GM23338 (cell line): ENCODE measurements at regions not wholly inside any gene's neighbourhood (a gene's known extent, or its start where the extent isn't known, plus 50 kb on each side); places are given as distances from the start of the nearest gene placed in this dataset.

Source experiments
- ATAC-seq: fragments of 200-7000 bp; cut with Tn5 transposase; 3 replicates; pipeline ENCODE4 v1.9.1; 2020
- DNase-seq: peaks from one replicate; pipeline ENCODE4 v3.0.0-alpha.2; 2015; ENCODE audit warnings: low spot score
- H2AFZ ChIP-seq: fragments of 200-600 bp; sonication (generic); 2 replicates; pipeline ENCODE4 v1.8.0; 2016; ENCODE audit warnings: antibody characterized with exemption, mild to moderate bottlenecking, moderate library complexity
- H3F3A ChIP-seq: fragments of 200-600 bp; sonication (generic); replicated peaks from 2 replicates; pipeline ENCODE4 v1.8.0; 2017; ENCODE audit warnings: antibody characterized with exemption, mixed run types, low read depth
- H3K27ac ChIP-seq: fragments of 200-600 bp; sonication (generic); 2 replicates; pipeline ENCODE4 v1.6.1; 2016; ENCODE audit warnings: low read depth
- H3K27me3 ChIP-seq: fragments of 200-600 bp; sonication (generic); 2 replicates; pipeline ENCODE4 v1.8.0; 2016; ENCODE audit warnings: mild to moderate bottlenecking, mixed run types, moderate library complexity; ENCODE audit not compliant: insufficient read depth
- H3K36me3 ChIP-seq: fragments of 200-600 bp; sonication (generic); 2 replicates; pipeline ENCODE4 v1.8.0; 2016; ENCODE audit warnings: mild to moderate bottlenecking; ENCODE audit not compliant: insufficient read depth
- H3K4me1 ChIP-seq: fragments of 200-600 bp; sonication (generic); 2 replicates; pipeline ENCODE4 v1.8.0; 2016; ENCODE audit warnings: mild to moderate bottlenecking, moderate library complexity; ENCODE audit not compliant: insufficient read depth
- H3K4me2 ChIP-seq: fragments of 200-600 bp; sonication (generic); 2 replicates; pipeline ENCODE4 v1.7.1; 2017; ENCODE audit warnings: mixed run types
- H3K4me3 ChIP-seq: fragments of 200-600 bp; sonication (generic); 2 replicates; pipeline ENCODE4 v1.6.1; 2016; ENCODE audit warnings: mixed run types
- H3K79me2 ChIP-seq: fragments of 200-600 bp; sonication (generic); replicated peaks from 2 replicates; pipeline ENCODE4 v1.8.0; 2017; ENCODE audit warnings: mild to moderate bottlenecking; ENCODE audit not compliant: insufficient read depth
- H3K9me2 ChIP-seq: fragments of 200-600 bp; sonication (generic); 2 replicates; pipeline ENCODE4 v1.8.0; 2017; ENCODE audit not compliant: insufficient read depth
- H4K20me1 ChIP-seq: fragments of 200-600 bp; sonication (generic); replicated peaks from 2 replicates; pipeline ENCODE4 v1.8.0; 2017; ENCODE audit warnings: mild to moderate bottlenecking; ENCODE audit not compliant: insufficient read depth
- H3K27ac Mint-ChIP-seq: 2 replicates; pipeline ENCODE4 v1.8.0; 2020; ENCODE audit warnings: inconsistent platforms, mild to moderate bottlenecking, moderate library complexity, mixed read lengths
- H3K27me3 Mint-ChIP-seq: 3 replicates; pipeline ENCODE4 v1.8.0; 2022; ENCODE audit warnings: low read depth, mild to moderate bottlenecking, moderate library complexity, mixed read lengths, inconsistent platforms; ENCODE audit not compliant: insufficient read depth, poor library complexity
- H3K36me3 Mint-ChIP-seq: 3 replicates; pipeline ENCODE4 v1.8.0; 2021; ENCODE audit warnings: low read depth, mild to moderate bottlenecking, inconsistent platforms, moderate library complexity, mixed read lengths
- H3K4me1 Mint-ChIP-seq: 3 replicates; pipeline ENCODE4 v1.8.0; 2020; ENCODE audit warnings: mild to moderate bottlenecking, inconsistent platforms, mixed read lengths
- H3K4me3 Mint-ChIP-seq: 3 replicates; pipeline ENCODE4 v1.8.0; 2021; ENCODE audit warnings: moderate library complexity, mild to moderate bottlenecking, inconsistent platforms, mixed read lengths
- H3K9me3 Mint-ChIP-seq: 3 replicates; pipeline ENCODE4 v1.8.0; 2020; ENCODE audit warnings: moderate library complexity, mild to moderate bottlenecking, inconsistent platforms, mixed read lengths
- CTCF ChIP-seq, 2 experiments: fragments of 200-600 bp in 1 of 2; sonication (generic) in 1 of 2; conservative IDR thresholded peaks; 2 replicates each; pipeline versions ENCODE4 v1.5.1 to v1.6.1; 2016 to 2017; ENCODE audit warnings: antibody characterized with exemption in 2 of 2, low read depth in 2 of 2, mild to moderate bottlenecking in 2 of 2, moderate library complexity in 1 of 2
- EZH2phosphoT487 ChIP-seq: fragments of 200-600 bp; sonication (generic); IDR thresholded peaks from one replicate; pipeline ENCODE4 v1.8.1; 2018; ENCODE audit warnings: antibody characterized with exemption; ENCODE audit not compliant: unreplicated experiment
- POLR2AphosphoS5 ChIP-seq: IDR thresholded peaks from 2 replicates; pipeline ENCODE4 v1.6.1; 2016; ENCODE audit warnings: antibody characterized with exemption, low read depth
- STAT1 ChIP-seq: IDR thresholded peaks from one replicate; pipeline ENCODE4 v1.6.1; 2016; ENCODE audit warnings: antibody characterized with exemption; ENCODE audit not compliant: unreplicated experiment
- ZNF114 ChIP-seq: fragments of 250-450 bp; sonication (Bioruptor Pico); IDR thresholded peaks from 2 replicates; pipeline ENCODE4 v1.5.0; 2020; ENCODE audit warnings: mild to moderate bottlenecking, moderate library complexity
- TF ChIP-seq, protein P1 (sequence below): IDR thresholded peaks from one replicate; pipeline ENCODE4 v1.6.1; 2018; ENCODE audit warnings: antibody characterized with exemption; ENCODE audit not compliant: unreplicated experiment
- TF ChIP-seq, protein P2 (sequence below): fragments of 250-450 bp; sonication (Bioruptor Pico); IDR thresholded peaks from 2 replicates; pipeline ENCODE4 v1.5.0; 2020; ENCODE audit warnings: mild to moderate bottlenecking, moderate library complexity

DNA sequence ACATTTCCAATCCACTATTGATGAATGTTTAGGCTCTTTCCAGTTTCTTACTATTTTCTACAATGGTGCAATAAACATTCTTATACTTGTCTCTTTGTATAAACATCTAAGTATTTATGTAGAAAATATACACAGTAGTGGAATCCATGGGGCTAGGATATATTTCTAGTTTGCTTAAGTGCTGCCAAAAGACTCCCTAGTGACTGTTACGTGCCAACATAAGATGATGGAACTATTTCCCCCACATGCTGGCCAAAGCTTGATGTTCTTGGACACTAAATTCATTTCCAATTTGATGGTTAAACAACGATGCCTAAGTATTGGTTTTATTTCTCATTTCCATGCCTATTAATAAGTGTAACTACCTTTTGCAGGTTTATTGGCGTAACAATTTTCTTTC lies 378.4 kb upstream of the HNRNPA3 start (continued):
- TF ChIP-seq, protein P1, sequence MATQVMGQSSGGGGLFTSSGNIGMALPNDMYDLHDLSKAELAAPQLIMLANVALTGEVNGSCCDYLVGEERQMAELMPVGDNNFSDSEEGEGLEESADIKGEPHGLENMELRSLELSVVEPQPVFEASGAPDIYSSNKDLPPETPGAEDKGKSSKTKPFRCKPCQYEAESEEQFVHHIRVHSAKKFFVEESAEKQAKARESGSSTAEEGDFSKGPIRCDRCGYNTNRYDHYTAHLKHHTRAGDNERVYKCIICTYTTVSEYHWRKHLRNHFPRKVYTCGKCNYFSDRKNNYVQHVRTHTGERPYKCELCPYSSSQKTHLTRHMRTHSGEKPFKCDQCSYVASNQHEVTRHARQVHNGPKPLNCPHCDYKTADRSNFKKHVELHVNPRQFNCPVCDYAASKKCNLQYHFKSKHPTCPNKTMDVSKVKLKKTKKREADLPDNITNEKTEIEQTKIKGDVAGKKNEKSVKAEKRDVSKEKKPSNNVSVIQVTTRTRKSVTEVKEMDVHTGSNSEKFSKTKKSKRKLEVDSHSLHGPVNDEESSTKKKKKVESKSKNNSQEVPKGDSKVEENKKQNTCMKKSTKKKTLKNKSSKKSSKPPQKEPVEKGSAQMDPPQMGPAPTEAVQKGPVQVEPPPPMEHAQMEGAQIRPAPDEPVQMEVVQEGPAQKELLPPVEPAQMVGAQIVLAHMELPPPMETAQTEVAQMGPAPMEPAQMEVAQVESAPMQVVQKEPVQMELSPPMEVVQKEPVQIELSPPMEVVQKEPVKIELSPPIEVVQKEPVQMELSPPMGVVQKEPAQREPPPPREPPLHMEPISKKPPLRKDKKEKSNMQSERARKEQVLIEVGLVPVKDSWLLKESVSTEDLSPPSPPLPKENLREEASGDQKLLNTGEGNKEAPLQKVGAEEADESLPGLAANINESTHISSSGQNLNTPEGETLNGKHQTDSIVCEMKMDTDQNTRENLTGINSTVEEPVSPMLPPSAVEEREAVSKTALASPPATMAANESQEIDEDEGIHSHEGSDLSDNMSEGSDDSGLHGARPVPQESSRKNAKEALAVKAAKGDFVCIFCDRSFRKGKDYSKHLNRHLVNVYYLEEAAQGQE = no peak
- TF ChIP-seq EZH2phosphoT487 = no peak
- TF ChIP-seq STAT1 = no peak

GRCh38 chr2:176843208-176843607 lies 369.4 kb upstream of the HNRNPA3 start:
- Mint-ChIP-seq H3K36me3 (no peaks in the 10 kb centered on the region), H3K4me3 (no peak overlapping the region), H3K9me3 (no peaks in the 10 kb centered on the region), H3K27me3 (no peaks in the 10 kb centered on the region), H3K4me1 (peaks cover 11% of the 10 kb centered on the region), H3K27ac (no peak overlapping the region)
- no peak overlapping the region for H3K4me2 ChIP-seq
- no peaks in the 10 kb centered on the region for H4K20me1 ChIP-seq
- H3K27ac ChIP-seq = no peak overlapping the region
- no peaks in the 10 kb centered on the region for H3K79me2 ChIP-seq
- H3F3A ChIP-seq = no peaks in the 10 kb centered on the region
- ATAC-seq = no peak
- H3K4me3 ChIP-seq = no peak overlapping the region
- H2AFZ ChIP-seq = no peak overlapping the region; the same call in 1 of the 2 replicates
- H3K27me3 ChIP-seq = no peaks in the 10 kb centered on the region
- no peak for DNase-seq
- no peaks in the 10 kb centered on the region for H3K36me3 ChIP-seq
- peaks cover 52% of the 10 kb centered on the region for H3K9me2 ChIP-seq
- H3K4me1 ChIP-seq = peaks cover 6% of the 10 kb centered on the region
- TF ChIP-seq ZNF114 (CRISPR knock-in tag) = no peak
- no peak for TF ChIP-seq EZH2phosphoT487
- TF ChIP-seq, protein P2, sequence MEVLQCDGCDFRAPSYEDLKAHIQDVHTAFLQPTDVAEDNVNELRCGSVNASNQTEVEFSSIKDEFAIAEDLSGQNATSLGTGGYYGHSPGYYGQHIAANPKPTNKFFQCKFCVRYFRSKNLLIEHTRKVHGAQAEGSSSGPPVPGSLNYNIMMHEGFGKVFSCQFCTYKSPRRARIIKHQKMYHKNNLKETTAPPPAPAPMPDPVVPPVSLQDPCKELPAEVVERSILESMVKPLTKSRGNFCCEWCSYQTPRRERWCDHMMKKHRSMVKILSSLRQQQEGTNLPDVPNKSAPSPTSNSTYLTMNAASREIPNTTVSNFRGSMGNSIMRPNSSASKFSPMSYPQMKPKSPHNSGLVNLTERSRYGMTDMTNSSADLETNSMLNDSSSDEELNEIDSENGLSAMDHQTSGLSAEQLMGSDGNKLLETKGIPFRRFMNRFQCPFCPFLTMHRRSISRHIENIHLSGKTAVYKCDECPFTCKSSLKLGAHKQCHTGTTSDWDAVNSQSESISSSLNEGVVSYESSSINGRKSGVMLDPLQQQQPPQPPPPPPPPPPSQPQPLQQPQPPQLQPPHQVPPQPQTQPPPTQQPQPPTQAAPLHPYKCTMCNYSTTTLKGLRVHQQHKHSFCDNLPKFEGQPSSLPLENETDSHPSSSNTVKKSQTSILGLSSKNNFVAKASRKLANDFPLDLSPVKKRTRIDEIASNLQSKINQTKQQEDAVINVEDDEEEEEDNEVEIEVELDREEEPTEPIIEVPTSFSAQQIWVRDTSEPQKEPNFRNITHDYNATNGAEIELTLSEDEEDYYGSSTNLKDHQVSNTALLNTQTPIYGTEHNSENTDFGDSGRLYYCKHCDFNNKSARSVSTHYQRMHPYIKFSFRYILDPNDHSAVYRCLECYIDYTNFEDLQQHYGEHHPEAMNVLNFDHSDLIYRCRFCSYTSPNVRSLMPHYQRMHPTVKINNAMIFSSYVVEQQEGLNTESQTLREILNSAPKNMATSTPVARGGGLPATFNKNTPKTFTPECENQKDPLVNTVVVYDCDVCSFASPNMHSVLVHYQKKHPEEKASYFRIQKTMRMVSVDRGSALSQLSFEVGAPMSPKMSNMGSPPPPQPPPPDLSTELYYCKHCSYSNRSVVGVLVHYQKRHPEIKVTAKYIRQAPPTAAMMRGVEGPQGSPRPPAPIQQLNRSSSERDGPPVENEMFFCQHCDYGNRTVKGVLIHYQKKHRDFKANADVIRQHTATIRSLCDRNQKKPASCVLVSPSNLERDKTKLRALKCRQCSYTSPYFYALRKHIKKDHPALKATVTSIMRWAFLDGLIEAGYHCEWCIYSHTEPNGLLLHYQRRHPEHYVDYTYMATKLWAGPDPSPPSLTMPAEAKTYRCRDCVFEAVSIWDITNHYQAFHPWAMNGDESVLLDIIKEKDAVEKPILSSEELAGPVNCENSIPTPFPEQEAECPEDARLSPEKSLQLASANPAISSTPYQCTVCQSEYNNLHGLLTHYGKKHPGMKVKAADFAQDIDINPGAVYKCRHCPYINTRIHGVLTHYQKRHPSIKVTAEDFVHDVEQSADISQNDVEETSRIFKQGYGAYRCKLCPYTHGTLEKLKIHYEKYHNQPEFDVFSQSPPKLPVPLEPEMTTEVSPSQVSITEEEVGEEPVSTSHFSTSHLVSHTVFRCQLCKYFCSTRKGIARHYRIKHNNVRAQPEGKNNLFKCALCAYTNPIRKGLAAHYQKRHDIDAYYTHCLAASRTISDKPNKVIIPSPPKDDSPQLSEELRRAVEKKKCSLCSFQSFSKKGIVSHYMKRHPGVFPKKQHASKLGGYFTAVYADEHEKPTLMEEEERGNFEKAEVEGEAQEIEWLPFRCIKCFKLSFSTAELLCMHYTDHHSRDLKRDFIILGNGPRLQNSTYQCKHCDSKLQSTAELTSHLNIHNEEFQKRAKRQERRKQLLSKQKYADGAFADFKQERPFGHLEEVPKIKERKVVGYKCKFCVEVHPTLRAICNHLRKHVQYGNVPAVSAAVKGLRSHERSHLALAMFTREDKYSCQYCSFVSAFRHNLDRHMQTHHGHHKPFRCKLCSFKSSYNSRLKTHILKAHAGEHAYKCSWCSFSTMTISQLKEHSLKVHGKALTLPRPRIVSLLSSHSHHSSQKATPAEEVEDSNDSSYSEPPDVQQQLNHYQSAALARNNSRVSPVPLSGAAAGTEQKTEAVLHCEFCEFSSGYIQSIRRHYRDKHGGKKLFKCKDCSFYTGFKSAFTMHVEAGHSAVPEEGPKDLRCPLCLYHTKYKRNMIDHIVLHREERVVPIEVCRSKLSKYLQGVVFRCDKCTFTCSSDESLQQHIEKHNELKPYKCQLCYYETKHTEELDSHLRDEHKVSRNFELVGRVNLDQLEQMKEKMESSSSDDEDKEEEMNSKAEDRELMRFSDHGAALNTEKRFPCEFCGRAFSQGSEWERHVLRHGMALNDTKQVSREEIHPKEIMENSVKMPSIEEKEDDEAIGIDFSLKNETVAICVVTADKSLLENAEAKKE (CRISPR knock-in tag) = no peak
- TF ChIP-seq POLR2AphosphoS5 = no peak
- TF ChIP-seq CTCF (conservative IDR thresholded peaks at IDR 0.05; ENCODE audit: low read depth in 2 of 2) = no peak
